Motor neuron (in vitro differentiated cells): ENCODE measurements at regions not wholly inside any gene's neighbourhood (a gene's known extent, or its start where the extent isn't known, plus 50 kb on each side); places are given as distances from the start of the nearest gene placed in this dataset.
A peak's percentile ranks its signal among the peaks of the same experiment; 100 is the strongest.

Experiments
- ATAC-seq, 8 experiments: fragments of 200-7000 bp; cut with Tn5 transposase; replicated peaks in 6 of 8; 2 replicates each; pipeline ENCODE4 v1.8.0; 2021; ENCODE audit warnings: mild to moderate bottlenecking in 8 of 8, moderate library complexity in 8 of 8
- H3K27ac ChIP-seq, 2 donors: fragments of 250-450 bp; sonication (Bioruptor Pico); 2 replicates each; pipeline ENCODE4 v1.9.0; 2021; ENCODE audit warnings: antibody characterized with exemption in 2 of 2, mild to moderate bottlenecking in 2 of 2, moderate library complexity in 1 of 2
- H3K4me1 ChIP-seq, 2 donors: fragments of 250-450 bp; sonication (Bioruptor Pico); replicated peaks in 1 of 2; 2 replicates each; pipeline ENCODE4 v1.6.1; 2021; ENCODE audit warnings: antibody characterized with exemption in 2 of 2, mild to moderate bottlenecking in 2 of 2, moderate library complexity in 1 of 2
- H3K4me3 ChIP-seq, 5 donors: fragments of 250-450 bp; sonication (Bioruptor Pico); 2 replicates each; pipeline ENCODE4 v1.9.0; 2021; ENCODE audit warnings: antibody characterized with exemption in 5 of 5, mild to moderate bottlenecking in 5 of 5, moderate library complexity in 4 of 5
- WGBS, 10 experiments: fragments of 450-650 bp; shearing (Covaris generic); methylation state at CpG; one replicate each; pipeline ENCODE4 v1.0.0; 2022; 5-methylcytosine and 5-hydroxymethylcytosine counted together
- in situ Hi-C, 9 experiments: fragments of 400-800 bp; cut with MboI; loops; one replicate each; pipeline ENCODE4 v1.15.0; 2021; ENCODE audit warnings: low sequenced_read_pairs in 9 of 9, low pct_unique_long_range_greater_than_20kb in 2 of 9; ENCODE audit not compliant: unreplicated experiment in 9 of 9

GRCh38 chr10:121240556-121240955 lies 357.7 kb downstream of the FGFR2 start:
- no peak for ATAC-seq
- no peak overlapping the region for H3K4me3 ChIP-seq
- 8 to 94% (median 53%) methylated on average over 1 to 2 of the region's 2 CpGs; no CpG with 5 or more reads in 2 of the 10 experiments for WGBS, 10 experiments
- in situ Hi-C loops, result no loop called here
- no peak overlapping the region for H3K27ac ChIP-seq
- peaks cover 0 to 4% of the 10 kb centered on the region in 2 donors for H3K4me1 ChIP-seq

- H3K27ac ChIP-seq, result no peak overlapping the region
- ATAC-seq, result no peak
- H3K4me3 ChIP-seq, result no peak overlapping the region
- H3K4me1 ChIP-seq, result peaks cover 0 to 4% of the 10 kb centered on the region in 2 donors
- in situ Hi-C loops, result no loop called here
- 0 to 100% (median 91%) methylated on average over 1 to 5 of the region's 7 CpGs; no CpG with 5 or more reads in 2 of the 10 experiments for WGBS, 10 experiments
These were observed 356.9 kb downstream of the FGFR2 start for GRCh38 chr10:121241337-121241736.

DNA sequence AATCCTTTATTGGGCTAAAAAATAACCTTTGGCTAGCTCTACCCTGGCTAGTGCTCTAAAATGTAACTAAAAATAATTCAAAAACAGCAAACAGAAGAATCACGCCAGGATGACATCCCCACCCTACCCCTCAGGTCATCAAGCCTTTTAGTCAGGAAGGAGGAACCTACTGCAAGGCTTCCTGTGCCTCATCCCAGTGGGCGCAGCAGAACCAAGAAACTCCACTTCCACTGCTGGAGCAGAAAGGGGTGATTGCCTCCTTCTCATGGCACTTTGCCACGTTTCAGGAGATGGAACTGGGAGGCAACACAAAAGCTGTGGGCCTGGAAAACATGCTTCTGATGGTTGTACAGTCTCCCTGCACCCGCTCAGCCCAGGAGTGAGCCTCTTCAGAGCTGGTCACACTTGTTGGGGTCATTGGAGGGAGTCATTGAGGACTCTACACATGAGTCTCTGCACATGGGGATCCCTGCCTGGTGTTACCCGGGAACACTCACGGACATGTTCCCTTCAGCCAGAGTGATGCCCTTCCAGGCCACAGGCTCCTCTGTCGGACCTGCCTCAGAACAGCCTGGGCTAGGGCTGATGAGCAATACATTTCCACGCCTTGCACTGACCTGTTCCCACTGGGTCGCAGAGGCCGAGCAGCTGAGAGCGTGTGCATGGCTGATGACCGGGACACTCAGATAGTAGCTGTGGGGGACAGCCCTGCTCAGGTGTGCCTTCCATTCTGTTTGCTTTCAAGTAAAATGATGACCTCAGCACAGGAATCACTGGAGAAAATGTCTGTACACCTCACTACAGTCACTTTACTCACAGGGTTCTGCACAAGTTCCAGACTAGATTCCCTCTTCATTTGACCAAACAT lies 355.3 kb downstream of the FGFR2 start:
- in situ Hi-C loops, result no loop called here
- H3K27ac ChIP-seq, result no peak overlapping the region
- peaks cover 0 to 10% of the 10 kb centered on the region in 2 donors for H3K4me1 ChIP-seq
- peak in 4 of 8 experiments; percentile 25 to 60 (median 40) for ATAC-seq
- H3K4me3 ChIP-seq, result no peak overlapping the region
- WGBS, 10 experiments, result 7 to 100% (median 87%) methylated on average over 1 to 7 of the region's 12 CpGs

GRCh38 chr10:121243609-121244241 lies 354.5 kb downstream of the FGFR2 start:
- H3K27ac ChIP-seq, result no peak overlapping the region
- in situ Hi-C loops, result no loop called here
- no peak overlapping the region for H3K4me3 ChIP-seq
- WGBS, 10 experiments, result 0 to 90% (median 60%) methylated on average over 1 of the region's 2 CpGs; no CpG with 5 or more reads in 1 of the 10 experiments
- ATAC-seq, result peak in 3 of 8 experiments; percentile 12 to 59 (median 16)
- H3K4me1 ChIP-seq, result peaks cover 0 to 17% of the 10 kb centered on the region in 2 donors

- 34 to 88% (median 70%) methylated on average over 2 to 8 of the region's 8 CpGs; no CpG with 5 or more reads in 3 of the 10 experiments for WGBS, 10 experiments
- peaks cover 0 to 17% of the 10 kb centered on the region in 2 donors for H3K4me1 ChIP-seq
- peak in 3 of 8 experiments; percentile 25 to 54 (median 34) for ATAC-seq
- H3K4me3 ChIP-seq, result no peak overlapping the region
- no peak overlapping the region for H3K27ac ChIP-seq
- in situ Hi-C loops, result no loop called here
These were observed 353.4 kb downstream of the FGFR2 start for GRCh38 chr10:121244818-121245217.

- ATAC-seq, result no peak
- WGBS, 10 experiments, result 0 to 100% (median 80%) methylated on average over 1 of the region's 1 CpG; no CpG with 5 or more reads in 3 of the 10 experiments
- Histone ChIP-seq H3K27ac (no peak overlapping the region), H3K4me3 (no peak overlapping the region), H3K4me1 (peaks cover 0 to 17% of the 10 kb centered on the region in 2 donors)
- in situ Hi-C loops, result no loop called here
These were observed 352.5 kb downstream of the FGFR2 start for GRCh38 chr10:121245754-121246153.

- Histone ChIP-seq H3K4me3 (no peak overlapping the region), H3K4me1 (peaks cover 0 to 20% of the 10 kb centered on the region in 2 donors), H3K27ac (no peak overlapping the region)
- 20 to 100% (median 53%) methylated on average over 1 to 6 of the region's 6 CpGs; no CpG with 5 or more reads in 1 of the 10 experiments for WGBS, 10 experiments
- in situ Hi-C loops, result no loop called here
- ATAC-seq, result peak in 3 of 8 experiments; percentile 5 to 45 (median 35)
These were observed 350.0 kb downstream of the FGFR2 start for GRCh38 chr10:121248266-121248665.

DNA sequence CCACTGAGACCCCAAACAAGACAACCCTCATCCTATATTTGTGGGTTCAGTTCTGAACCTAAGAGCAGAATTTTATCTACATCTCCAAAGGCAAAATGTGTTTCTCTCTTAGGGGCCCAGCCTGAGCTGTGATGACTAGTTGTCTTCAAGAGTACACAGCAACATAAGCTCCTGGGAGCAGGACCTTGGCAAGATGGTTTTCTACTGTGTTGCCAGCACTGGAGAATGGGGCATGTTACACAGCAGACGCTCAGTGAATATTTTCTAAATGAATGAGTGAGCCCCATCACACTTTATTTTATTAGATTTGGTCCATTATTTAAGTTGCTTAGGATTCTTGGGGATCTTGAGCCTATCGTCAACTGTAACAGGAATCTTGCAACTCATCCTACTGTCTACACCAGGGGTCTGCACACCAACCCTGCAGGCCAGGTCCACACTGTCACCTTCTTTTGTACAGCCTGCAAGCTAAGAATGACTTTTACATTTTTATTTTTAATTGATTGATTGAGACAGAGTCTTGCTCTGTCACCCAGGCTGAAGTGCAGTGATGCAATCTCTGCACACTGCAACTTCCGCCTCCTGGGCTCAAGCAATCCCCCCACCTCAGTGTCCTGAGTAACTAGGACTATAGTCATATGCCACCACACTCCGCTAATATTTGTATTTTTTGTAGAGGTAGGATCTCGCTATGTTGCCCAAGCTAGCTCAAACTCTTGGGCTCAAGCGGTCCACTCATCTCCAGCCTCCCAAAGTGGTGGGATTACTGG lies 347.1 kb downstream of the FGFR2 start:
- ATAC-seq, result peak in 4 of 8 experiments; percentile 36 to 81 (median 54)
- in situ Hi-C loops, result no loop called here
- WGBS, 10 experiments, result 25 to 100% (median 93%) methylated on average over 1 to 5 of the region's 6 CpGs; no CpG with 5 or more reads in 2 of the 10 experiments

DNA sequence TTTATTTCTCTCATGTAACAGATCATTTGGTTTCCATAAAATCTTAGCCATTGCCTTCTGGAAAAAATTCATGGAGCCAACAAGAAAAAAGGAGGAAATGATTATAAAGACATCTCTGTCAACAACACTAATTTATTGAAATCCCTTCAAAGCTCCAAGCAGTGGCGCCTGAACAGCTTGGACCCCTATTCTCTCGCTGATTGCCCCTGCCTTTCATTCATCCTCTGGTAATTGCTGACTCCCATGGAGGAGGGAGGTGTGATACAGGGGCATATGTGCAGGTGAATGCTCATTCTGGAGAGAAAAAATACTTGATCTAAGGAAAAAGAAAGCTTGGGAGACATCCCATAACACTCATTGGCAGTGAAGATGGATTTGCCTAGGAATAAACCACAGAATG lies 345.5 kb downstream of the FGFR2 start:
- WGBS, 10 experiments, result 7 to 80% (median 64%) methylated on average over 1 to 2 of the region's 2 CpGs; no CpG with 5 or more reads in 3 of the 10 experiments
- in situ Hi-C loops, result no loop called here
- peaks cover 0 to 16% of the 10 kb centered on the region in 2 donors for H3K4me1 ChIP-seq
- no peak overlapping the region for H3K27ac ChIP-seq
- no peak overlapping the region for H3K4me3 ChIP-seq
- ATAC-seq, result no peak

More for the DNA sequence above, 347.1 kb downstream of the FGFR2 start:
- Histone ChIP-seq H3K4me3 (no peak overlapping the region), H3K27ac (no peak overlapping the region), H3K4me1 (peaks cover 0 to 20% of the 10 kb centered on the region in 2 donors)

DNA sequence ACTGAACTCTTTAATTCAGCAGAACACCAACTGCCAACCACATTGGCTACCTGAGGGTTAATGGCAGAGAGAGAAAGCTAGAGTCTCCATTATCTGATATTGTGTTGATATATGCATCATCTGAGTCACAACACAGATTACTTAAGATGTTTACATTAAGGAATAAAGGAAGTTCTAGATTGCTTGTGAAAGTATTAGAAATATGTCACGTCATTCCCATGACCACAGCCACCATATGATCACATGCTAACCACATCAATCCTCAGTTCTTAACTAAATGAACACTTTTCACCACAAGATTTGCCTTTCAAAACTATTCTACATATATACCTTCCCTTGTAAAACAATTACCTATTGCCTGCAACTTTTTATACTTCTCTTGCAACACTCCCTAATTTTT lies 337.9 kb downstream of the FGFR2 start:
- Histone ChIP-seq H3K4me3 (no peak overlapping the region), H3K4me1 (peaks cover 13% of the 10 kb centered on the region in 2 donors), H3K27ac (no peak overlapping the region)
- ATAC-seq, result no peak
- in situ Hi-C loops, result no loop called here
- 0 to 100% (median 67%) methylated on average over 1 of the region's 1 CpG; no CpG with 5 or more reads in 3 of the 10 experiments for WGBS, 10 experiments

DNA sequence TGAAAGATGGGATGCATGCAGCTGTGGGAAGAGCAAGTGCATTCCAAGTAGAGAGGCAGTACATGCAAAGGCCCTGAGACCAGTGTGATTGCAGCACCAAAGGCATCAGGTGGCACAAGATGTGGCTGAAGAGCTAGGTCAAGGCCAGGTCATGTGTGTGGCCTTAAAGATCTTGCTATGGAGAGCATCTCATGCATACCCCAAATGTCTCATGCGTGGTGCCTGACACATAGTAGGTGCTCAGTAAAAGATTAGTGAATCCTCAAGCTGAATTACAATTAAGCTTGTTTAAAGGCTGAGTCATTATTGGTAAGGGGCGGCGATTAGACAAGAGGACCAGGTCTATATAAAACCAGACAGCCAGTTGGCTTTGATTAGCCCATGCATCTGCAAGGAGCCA lies 336.6 kb downstream of the FGFR2 start:
- 36 to 100% (median 41%) methylated on average over 2 of the region's 3 CpGs; no CpG with 5 or more reads in 7 of the 10 experiments for WGBS, 10 experiments
- no peak for ATAC-seq
- H3K27ac ChIP-seq, result no peak overlapping the region
- peaks cover 13% of the 10 kb centered on the region in 2 donors for H3K4me1 ChIP-seq
- H3K4me3 ChIP-seq, result no peak overlapping the region
- in situ Hi-C loops, result no loop called here

- Histone ChIP-seq H3K4me3 (no peak overlapping the region), H3K4me1 (peaks cover 13% of the 10 kb centered on the region in 2 donors), H3K27ac (no peak overlapping the region)
- WGBS, 10 experiments, result 0 to 93% (median 60%) methylated on average over 1 to 8 of the region's 10 CpGs; no CpG with 5 or more reads in 1 of the 10 experiments
- in situ Hi-C loops, result no loop called here
- peak in 5 of 8 experiments; percentile 23 to 62 (median 32) for ATAC-seq
These were observed 335.3 kb downstream of the FGFR2 start for GRCh38 chr10:121262774-121263430.
